Frontal cortex (tissue), 3 donors: ENCODE measurements at regions not wholly inside any gene's neighbourhood (a gene's known extent, or its start where the extent isn't known, plus 50 kb on each side); places are given as distances from the start of the nearest gene placed in this dataset.

Experiments
- DNase-seq, 2 donors: peaks; one replicate each; pipeline ENCODE4 v3.0.0; 2012; ENCODE audit warnings: low spot score in 2 of 2
- FAIRE-seq: peaks from 2 replicates; lab custom pipeline; 2012; peaks lifted over from hg19 to GRCh38; lab: Jason Lieb, UNC
- donor health status: control.
- donor health status: control.
- donor health status: control.

DNA sequence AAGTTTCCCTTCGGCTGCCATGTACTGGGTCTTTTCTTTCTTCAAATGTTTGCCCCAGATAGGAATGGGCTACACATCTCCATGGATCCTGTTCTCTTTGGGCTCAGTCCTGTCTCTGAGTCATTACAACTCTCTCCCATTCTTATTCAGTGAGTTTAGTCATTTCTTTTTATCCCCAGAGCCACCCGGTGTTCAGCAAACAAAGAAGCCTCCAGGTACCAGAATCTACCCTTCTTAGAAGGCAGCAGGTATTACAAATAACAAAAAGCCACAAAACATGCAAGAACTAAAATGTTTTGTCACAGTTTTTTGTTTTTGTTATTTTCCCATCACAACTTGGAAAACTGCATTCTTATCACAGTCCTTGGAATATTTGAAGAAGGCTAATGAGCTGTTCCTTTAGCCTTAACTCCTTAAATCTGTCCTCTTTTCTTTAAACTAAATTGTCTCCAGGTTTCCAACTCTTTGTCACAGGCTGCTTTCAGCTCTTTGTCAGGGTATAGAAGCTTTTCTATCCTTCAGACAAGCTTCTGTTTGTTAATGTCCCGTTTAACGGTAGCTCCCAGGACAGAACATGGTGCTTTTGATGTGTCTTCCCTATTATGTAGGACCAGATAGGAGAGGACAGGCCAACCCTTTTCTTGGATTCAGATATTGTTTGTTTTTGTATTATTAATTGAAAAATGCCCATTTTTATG is 215.5 kb upstream of the HTR2A start:
- DNase-seq (no peak), FAIRE-seq (no peak)

- DNase-seq (no peak), FAIRE-seq (no peak)
Measured at GRCh38 chr13:47111499-47111898, 214.6 kb upstream of the HTR2A start.

- FAIRE-seq: no peak
- no peak for DNase-seq
Measured at GRCh38 chr13:47110833-47111240, 214.0 kb upstream of the HTR2A start.

- no peak for DNase-seq
- no peak for FAIRE-seq
Measured at GRCh38 chr13:47110141-47110540, 213.3 kb upstream of the HTR2A start.

GRCh38 chr13:47109028-47109427 is 212.2 kb upstream of the HTR2A start:
- no peak for FAIRE-seq
- DNase-seq: no peak

DNA sequence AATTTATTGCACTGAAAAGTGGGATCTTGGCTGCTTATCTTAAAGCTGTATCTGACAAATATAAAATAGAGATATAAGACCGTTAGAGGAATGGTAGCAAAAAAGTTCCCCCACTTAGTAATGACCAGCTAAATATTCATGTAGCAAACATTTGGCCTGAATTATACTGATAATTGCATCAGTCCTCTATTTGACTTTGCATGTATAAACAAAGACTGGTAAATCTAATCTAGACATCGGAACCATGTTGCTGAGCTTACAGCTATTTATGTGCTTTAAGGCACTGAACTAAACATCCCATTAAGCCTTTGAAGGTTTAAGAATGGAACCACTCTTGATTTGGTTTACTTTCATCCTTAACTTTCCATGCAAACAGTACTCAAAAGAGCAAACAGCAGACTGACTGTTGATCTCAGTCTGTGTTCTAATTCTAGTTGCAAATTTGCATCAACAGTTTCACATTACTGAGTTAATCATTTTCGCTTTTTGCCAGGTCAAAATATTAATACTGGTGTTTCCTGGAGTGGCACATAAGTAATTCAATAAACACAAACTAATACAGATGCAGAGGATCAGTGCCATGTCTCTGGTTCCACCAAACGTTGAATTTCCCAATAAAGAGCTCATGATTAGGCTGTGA is 203.5 kb upstream of the HTR2A start:
- no peak for FAIRE-seq
- no peak for DNase-seq

GRCh38 chr13:47094734-47095434 is 198.0 kb upstream of the HTR2A start:
- DNase-seq (no peak), FAIRE-seq (no peak)

- DNase-seq: no peak
- no peak for FAIRE-seq
Measured at GRCh38 chr13:47092202-47092601, 195.3 kb upstream of the HTR2A start.

- FAIRE-seq (no peak), DNase-seq (no peak)
Measured at GRCh38 chr13:47087841-47088240, 191.0 kb upstream of the HTR2A start.

- FAIRE-seq (no peak), DNase-seq (no peak)
Measured at GRCh38 chr13:47087241-47087640, 190.4 kb upstream of the HTR2A start.

- no peak for DNase-seq
- FAIRE-seq: no peak
Measured at GRCh38 chr13:47085346-47085745, 188.5 kb upstream of the HTR2A start.

DNA sequence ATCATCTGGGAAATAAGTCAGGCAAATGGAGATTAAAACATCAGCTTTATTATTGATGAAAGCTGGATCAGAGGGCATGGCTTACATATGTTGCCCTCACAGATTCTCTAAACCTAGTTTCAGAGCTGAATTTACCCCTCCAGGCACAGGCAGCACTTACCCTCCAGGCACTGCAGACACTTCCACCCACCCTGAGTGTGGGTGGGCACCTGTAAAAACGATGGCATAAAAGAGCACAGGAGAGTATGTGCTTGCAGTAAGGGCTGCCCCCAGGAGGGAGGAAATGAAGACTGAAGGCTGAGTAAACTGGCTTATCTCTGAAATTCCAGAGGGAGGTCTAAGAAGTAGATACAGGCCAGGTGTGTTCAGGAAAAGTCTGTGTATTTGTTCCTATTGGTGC is 185.0 kb upstream of the HTR2A start:
- no peak for DNase-seq
- no peak for FAIRE-seq

DNA sequence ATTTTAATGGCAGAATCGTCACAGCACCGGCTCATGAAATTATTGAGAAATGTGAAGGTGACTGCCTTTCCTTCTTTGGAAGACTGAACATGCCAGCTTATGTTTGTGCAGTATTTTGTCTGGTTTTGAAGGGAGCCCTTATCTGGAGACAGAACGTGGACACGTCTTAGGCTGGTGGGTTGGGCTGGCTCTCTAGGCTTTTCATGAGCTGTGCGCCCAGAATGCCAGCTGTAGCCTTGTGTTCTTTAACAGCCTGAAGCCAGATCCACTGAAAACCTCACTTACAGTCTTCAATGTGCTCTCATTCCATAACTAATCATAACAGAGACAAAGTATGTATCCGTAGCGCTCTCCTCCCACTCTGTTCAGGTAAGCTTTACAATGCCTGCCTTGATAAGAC is 184.4 kb upstream of the HTR2A start:
- DNase-seq: no peak
- no peak for FAIRE-seq

- no peak for FAIRE-seq
- DNase-seq: no peak
Measured at GRCh38 chr13:47080621-47081020, 183.8 kb upstream of the HTR2A start.

GRCh38 chr13:47076500-47076899 is 179.6 kb upstream of the HTR2A start:
- DNase-seq: no peak
- no peak for FAIRE-seq

DNA sequence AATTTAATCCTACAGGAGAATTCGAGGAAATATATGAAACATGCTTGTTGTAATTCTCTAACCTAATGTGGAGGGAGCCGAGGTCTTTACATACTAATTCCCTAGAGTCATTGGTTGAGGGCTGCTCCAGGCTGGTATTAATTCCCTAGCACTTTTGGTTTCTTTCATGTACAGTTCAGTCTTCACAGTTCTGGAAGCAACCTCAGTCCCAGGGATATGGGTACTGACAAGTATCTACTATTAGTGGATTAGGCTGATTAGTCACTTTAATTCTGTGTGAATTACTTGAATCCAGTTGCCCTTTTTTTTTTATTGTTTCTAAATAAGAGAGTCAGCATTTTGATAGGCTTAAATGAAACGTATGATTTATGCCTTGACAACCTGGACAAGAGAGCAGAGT is 172.3 kb upstream of the HTR2A start:
- DNase-seq (no peak), FAIRE-seq (no peak)

- DNase-seq (no peak), FAIRE-seq (no peak)
Measured at GRCh38 chr13:47067306-47067705, 170.5 kb upstream of the HTR2A start.

GRCh38 chr13:47066226-47066625 is 169.4 kb upstream of the HTR2A start:
- DNase-seq (no peak), FAIRE-seq (no peak)

GRCh38 chr13:47064381-47064780 is 167.5 kb upstream of the HTR2A start:
- FAIRE-seq: no peak
- DNase-seq: no peak

DNA sequence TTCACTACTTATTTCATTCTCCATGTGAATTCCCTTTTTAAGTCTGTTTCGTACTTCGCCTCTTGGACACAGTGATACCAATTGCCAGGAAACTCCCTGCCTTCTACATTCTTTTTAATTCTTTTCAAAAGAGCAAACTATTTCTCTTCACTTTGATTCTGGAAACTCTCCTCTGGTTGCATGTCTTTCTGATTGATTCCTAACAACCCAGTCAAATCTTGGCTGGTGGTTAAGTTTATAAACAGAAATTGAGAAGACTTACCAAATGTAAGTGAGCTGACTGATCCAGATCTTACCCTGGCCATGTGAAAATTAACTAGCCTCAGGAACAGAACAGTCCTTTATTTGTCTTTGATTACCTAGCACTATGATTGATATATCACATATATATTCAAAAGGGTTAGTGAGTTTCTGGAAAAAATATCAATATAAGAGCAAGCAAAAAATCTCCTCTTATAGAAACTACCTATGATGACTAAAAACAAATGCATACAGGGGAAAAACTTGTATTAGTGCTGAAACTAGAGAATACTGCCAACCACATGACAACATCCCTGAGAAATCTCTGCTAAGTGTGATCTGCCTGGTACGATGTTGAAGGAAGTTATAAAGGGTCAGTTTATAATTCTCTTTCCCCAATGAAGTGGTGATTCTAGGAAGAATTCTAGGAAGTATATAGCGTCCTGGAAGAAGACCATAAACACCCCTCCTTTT is 152.6 kb upstream of the HTR2A start:
- DNase-seq (no peak), FAIRE-seq (no peak)

DNA sequence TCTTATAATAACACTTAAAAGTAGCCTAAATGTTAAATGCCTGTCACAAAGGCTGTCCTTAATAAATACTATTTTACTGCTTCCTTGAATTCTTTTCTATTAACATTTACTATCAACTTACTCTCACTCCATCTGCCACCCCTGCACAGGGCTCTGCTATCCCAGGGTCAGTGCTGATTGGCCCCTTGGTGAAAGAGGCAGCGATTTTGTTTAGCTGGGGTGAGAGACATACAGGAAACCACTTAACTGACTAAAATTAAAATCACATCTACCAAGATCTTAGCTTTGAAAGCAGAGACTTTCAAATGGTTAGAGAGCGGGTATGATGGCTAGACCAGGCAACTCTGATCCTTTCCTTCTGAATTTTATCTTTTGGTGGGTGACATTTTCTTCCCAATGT is 149.9 kb upstream of the HTR2A start:
- DNase-seq (no peak), FAIRE-seq (no peak)
